Globus pallidus (tissue), 1 donor: ENCODE measurements at regions not wholly inside any gene's neighbourhood (a gene's known extent, or its start where the extent isn't known, plus 50 kb on each side); places are given as distances from the start of the nearest gene placed in this dataset.

Source experiments
- DNase-seq: peaks from one replicate; pipeline ENCODE4 v3.0.0-alpha.2; 2015; ENCODE audit warnings: low spot score

DNA sequence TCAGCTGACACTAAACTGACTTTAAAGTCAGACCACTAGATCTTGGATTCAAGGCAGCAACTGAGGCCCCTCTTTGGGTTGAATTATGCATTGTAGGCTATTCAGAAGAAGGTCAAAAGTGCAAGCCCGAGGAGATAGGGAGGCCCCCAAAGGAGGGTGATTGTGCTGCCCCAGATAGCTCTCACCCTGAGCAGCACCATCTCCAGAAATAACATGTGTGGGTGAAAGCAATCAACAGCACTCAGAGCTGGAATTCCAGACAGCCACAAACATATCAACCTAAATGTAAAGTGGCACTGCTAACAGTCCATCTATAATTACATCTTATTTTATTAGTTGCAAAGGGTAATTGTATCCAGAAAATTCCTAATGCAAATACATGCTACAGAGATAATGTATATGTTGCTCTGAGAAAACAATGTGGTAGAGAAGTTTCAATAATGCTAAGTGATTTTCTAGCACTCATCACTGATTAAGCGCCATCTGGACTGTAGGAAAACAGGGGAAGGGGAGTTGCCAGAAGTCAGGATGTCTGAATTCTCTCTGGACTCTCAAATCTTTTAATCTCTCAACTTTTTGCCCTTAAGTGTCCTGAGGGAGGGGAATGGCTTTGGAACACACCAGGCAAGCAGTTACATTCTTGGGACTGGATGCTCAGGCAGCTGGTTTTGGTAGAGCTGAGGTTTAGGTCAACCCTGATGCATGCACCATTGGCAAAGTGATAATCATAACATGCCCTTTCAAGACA lies 61.8 kb upstream of the SFRP2 start:
- no peak for DNase-seq

- no peak for DNase-seq
These were observed 55.3 kb upstream of the SFRP2 start for GRCh38 chr4:153844144-153844543.
